LNCaP clone FGC (cell line): ENCODE measurements at regions not wholly inside any gene's neighbourhood (a gene's known extent, or its start where the extent isn't known, plus 50 kb on each side); places are given as distances from the start of the nearest gene placed in this dataset.

Source experiments
- DNase-seq: peaks from one replicate; pipeline ENCODE4 v3.0.0-alpha.2; 2011; ENCODE audit warnings: low read depth
- H3K4me3 ChIP-seq: 2 replicates; pipeline ENCODE4 v1.5.1; 2011; ENCODE audit warnings: mild to moderate bottlenecking, low read depth, low read length, control low read depth
- TF ChIP-seq, protein P1 (sequence below): IDR thresholded peaks from 2 replicates; pipeline ENCODE4 v1.5.1; 2012; ENCODE audit warnings: mild to moderate bottlenecking; ENCODE audit not compliant: control insufficient read depth, insufficient read depth; ENCODE audit errors: extremely low read depth

DNA sequence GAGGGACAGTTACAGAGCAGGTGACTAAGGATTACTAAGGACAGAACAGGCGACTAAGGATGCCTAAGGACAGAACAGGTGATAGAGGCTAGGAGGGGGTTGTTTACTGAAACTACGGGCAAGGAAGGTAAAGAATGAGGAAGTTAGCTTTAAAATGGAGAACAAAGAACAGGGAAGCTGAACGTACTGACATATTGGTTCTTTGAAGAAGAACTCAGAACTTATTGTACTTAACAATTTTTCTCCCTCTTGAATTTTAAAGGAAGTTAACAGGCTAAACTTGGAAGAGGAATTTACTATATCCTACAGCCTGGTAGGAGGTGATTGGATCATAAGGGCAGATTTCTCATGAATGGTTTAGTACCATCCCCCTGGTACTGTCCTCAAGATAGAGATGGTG lies 290.2 kb downstream of the SHQ1 start:
- no peak overlapping the region for H3K4me3 ChIP-seq
- TF ChIP-seq, protein P1, sequence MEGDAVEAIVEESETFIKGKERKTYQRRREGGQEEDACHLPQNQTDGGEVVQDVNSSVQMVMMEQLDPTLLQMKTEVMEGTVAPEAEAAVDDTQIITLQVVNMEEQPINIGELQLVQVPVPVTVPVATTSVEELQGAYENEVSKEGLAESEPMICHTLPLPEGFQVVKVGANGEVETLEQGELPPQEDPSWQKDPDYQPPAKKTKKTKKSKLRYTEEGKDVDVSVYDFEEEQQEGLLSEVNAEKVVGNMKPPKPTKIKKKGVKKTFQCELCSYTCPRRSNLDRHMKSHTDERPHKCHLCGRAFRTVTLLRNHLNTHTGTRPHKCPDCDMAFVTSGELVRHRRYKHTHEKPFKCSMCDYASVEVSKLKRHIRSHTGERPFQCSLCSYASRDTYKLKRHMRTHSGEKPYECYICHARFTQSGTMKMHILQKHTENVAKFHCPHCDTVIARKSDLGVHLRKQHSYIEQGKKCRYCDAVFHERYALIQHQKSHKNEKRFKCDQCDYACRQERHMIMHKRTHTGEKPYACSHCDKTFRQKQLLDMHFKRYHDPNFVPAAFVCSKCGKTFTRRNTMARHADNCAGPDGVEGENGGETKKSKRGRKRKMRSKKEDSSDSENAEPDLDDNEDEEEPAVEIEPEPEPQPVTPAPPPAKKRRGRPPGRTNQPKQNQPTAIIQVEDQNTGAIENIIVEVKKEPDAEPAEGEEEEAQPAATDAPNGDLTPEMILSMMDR = no peak
- DNase-seq = no peak

DNA sequence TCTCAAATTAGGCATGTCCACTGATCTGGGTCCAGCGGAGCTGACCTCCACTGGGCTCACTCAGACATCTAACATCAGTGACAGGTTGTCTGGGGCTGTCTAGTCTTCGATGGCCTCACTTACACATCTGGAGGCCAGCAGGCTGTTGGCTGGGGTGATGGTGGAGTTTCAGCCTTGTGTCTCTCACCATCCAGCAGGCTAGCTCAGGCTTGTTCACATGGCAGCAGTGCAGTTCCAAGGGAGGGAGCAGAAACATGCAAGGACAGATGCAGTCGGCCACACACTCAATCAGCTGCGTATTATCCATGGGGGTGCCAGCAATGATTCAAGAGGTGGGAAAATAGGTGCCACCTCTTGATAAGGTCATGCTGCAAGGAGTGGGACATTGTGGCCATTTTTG lies 292.5 kb downstream of the SHQ1 start:
- TF ChIP-seq, protein P1 = no peak
- no peak overlapping the region for H3K4me3 ChIP-seq
- DNase-seq = no peak

DNA sequence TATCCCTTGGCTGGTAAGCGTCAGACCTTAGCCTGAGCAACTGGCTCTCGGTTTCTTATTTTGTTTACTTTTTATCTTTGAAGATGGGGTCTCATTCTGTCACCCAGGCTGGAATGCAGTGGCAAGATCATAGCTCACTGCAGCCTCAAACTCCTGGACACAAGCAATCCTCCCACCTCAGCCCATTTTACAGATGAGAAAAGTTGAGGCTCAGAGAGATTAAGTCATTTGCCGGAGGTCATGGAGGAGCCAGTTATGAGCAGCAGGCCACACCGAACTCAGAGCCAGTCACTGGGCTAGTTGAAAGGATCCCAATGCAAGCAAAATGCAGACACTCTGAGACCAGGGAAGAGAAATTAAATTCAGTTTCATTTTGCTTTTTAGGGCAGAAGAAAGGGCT lies 293.6 kb downstream of the SHQ1 start:
- H3K4me3 ChIP-seq = no peak overlapping the region
- no peak for DNase-seq
- TF ChIP-seq, protein P1 = no peak

DNA sequence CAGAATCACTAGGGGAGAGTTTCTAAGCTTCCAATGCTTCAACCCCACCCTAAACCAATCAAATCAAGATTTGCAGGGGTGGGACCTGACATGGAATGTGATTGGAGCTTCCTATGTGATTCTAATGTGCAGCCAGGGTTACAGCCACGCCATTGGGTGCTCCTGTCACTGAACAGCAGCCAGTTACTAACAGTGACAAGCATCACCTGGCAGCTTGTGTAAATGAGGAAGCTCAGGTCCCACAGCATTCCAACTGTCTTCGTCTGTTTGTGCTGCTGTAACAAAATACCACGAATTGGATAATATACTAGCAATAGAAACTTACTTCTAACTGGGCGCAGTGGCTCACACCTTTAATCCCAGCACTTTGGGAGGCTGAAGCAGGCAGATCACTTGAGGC lies 294.9 kb downstream of the SHQ1 start:
- TF ChIP-seq, protein P1 = no peak

DNA sequence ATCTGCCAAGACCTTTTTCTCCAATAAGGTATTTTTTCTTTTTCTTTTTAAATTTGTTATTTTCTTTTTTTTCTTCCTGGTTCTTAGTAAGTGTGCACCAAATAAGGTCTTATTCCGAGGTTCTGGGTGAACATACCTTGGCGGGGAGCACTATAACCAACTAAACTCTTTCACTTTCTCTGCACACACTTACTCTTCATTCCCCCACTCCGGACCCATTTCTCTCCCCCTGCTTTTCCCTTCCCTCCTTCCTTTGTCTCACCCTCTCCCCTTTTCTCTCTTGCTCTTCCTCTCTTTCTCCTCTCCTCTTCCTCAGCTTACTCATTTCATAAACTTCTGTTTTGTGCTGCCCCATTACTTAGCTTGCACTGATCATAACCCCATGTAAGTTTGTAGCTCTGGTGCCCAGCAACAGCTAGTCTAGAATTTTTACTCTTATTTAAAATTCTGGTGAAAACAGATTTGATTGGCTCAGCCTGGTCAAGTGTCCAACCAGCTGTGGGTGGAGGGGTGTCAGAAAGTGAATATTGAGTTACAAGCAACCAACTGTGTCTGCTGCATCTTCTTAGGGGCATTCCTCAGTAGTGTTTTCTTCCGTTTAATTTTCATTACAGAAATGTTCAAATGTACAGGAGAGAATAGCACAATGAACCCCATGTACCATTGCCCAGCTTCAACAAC lies 297.5 kb downstream of the SHQ1 start:
- no peak overlapping the region for H3K4me3 ChIP-seq
- TF ChIP-seq, protein P1 = no peak
- DNase-seq = no peak

More for the DNA sequence above, 294.9 kb downstream of the SHQ1 start:
- no peak overlapping the region for H3K4me3 ChIP-seq
- DNase-seq = no peak

DNA sequence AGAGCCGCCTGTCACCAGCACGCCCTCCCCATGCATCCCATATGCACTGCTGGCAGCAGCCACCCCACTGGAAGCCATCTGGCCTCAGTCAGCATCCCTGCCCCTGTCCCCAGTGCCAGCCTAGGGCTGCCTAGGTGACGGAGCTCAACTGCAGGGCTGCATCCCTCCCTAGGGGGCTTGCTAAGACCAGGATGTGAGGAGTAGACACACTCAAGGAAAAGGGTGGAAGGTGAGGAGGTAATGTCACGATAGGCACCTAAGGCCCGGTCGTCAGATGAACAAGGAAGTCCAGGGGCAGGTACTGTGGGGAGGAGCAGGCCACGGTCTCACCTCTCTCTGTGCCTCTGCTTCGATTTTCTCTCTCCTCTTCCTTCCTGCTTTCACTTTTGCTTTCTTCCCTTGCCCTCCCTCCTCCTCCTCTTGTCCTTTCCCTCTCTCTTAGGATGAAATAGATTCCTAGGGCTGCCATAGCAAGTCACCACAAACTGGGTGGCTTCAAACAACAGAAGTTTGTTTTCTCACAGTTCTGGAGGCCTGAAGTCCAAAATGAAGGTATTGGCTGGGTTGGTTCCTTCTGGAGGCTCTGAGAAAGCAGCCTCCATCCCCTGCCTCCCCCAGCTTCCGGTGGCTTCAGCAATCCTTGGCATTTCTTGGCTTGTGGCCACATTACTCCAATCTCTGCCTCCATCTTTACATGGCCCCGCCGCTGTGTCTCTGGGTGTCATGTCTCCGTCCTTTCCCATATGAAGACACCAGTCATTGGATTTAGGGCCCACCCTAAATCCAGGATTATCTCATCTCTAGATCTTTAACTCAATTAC lies 298.3 kb downstream of the SHQ1 start:
- H3K4me3 ChIP-seq = no peak overlapping the region
- no peak for DNase-seq
- TF ChIP-seq, protein P1 = no peak
